H1 (cell line): ENCODE measurements at regions not wholly inside any gene's neighbourhood (a gene's known extent, or its start where the extent isn't known, plus 50 kb on each side); places are given as distances from the start of the nearest gene placed in this dataset.

Source experiments
- CTCF ChIA-PET: fragments of 300-600 bp; sonication (Branson Sonifier 250); formaldehyde crosslinking; loops from one replicate; lab custom pipeline; 2021; ENCODE audit not compliant: partially characterized antibody; lab: Charles Lee
- POLR2A ChIA-PET: fragments of 300-600 bp; sonication (Branson Sonifier 250); formaldehyde crosslinking; loops from one replicate; lab custom pipeline; 2021; ENCODE audit warnings: inconsistent platforms; ENCODE audit not compliant: partially characterized antibody; lab: Charles Lee
- DNase-seq, 2 experiments: peaks; one replicate each; pipeline versions ENCODE4 v3.0.0 to v3.0.0-alpha.2; 2010 to 2022; ENCODE audit warnings: low spot score in 2 of 2, low read depth in 1 of 2, mixed read lengths in 1 of 2
- FAIRE-seq: peaks from 2 replicates; lab custom pipeline; 2011; peaks lifted over from hg19 to GRCh38; lab: Jason Lieb, UNC
- H2AFZ ChIP-seq: 2 replicates; pipeline ENCODE4 v1.8.1; 2012; ENCODE audit warnings: low read length, inconsistent platforms
- H2AK5ac ChIP-seq: 2 replicates; pipeline ENCODE4 v1.6.1; 2013; ENCODE audit warnings: low read depth, low read length
- H2BK120ac ChIP-seq: replicated peaks from 2 replicates; pipeline ENCODE3; 2013; ENCODE audit warnings: low read depth, low read length, inconsistent platforms
- H2BK12ac ChIP-seq: 2 replicates; pipeline ENCODE4 v1.6.1; 2013; ENCODE audit warnings: low read depth, low read length
- H2BK15ac ChIP-seq: 2 replicates; pipeline ENCODE4 v1.6.1; 2013; ENCODE audit warnings: low read length
- H2BK20ac ChIP-seq: 2 replicates; pipeline ENCODE4 v1.6.1; 2013; ENCODE audit warnings: low read length
- H2BK5ac ChIP-seq: 2 replicates; pipeline ENCODE4 v1.6.1; 2013; ENCODE audit warnings: low read depth, low read length
- H3K14ac ChIP-seq: 2 replicates; pipeline ENCODE4 v1.6.1; 2013; ENCODE audit warnings: inconsistent platforms; ENCODE audit not compliant: insufficient read length
- H3K18ac ChIP-seq: 2 replicates; pipeline ENCODE4 v1.6.1; 2013; ENCODE audit warnings: low read length; ENCODE audit errors: extremely low read depth
- H3K23ac ChIP-seq: 2 replicates; pipeline ENCODE4 v1.6.1; 2013; ENCODE audit warnings: inconsistent platforms; ENCODE audit not compliant: insufficient read length
- H3K23me2 ChIP-seq: 2 replicates; pipeline ENCODE4 v1.6.1; 2013; ENCODE audit warnings: low read depth, low read length
- H3K27ac ChIP-seq: 2 replicates; pipeline ENCODE4 v1.6.1; 2011; ENCODE audit warnings: low read depth, low read length, inconsistent platforms
- H3K27me3 ChIP-seq, 4 experiments: replicated peaks in 1 of 4; 1 replicate in 1 of 4; 2 replicates in 3 of 4; pipeline versions ENCODE4 v1.6.1 to v1.8.1; 2011 to 2013; ENCODE audit warnings: low read length in 3 of 4, mild to moderate bottlenecking in 3 of 4, inconsistent platforms in 2 of 4, mixed read lengths in 2 of 4, moderate library complexity in 1 of 4; ENCODE audit not compliant: control insufficient read depth in 3 of 4, insufficient read depth in 3 of 4; ENCODE audit errors: extremely low read depth in 1 of 4
- H3K36me3 ChIP-seq, 4 experiments: 2 replicates each; pipeline versions ENCODE4 v1.6.1 to v1.8.1; 2011 to 2013; ENCODE audit warnings: mild to moderate bottlenecking in 4 of 4, low read length in 3 of 4, moderate library complexity in 2 of 4, control low read depth in 1 of 4, inconsistent platforms in 1 of 4; ENCODE audit not compliant: insufficient read depth in 4 of 4, control insufficient read depth in 2 of 4
- H3K4ac ChIP-seq: replicated peaks from 2 replicates; pipeline ENCODE3; 2013; ENCODE audit warnings: low read length, low read depth, mixed read lengths, inconsistent platforms; ENCODE audit not compliant: insufficient read length
- H3K4me1 ChIP-seq, 4 experiments: replicated peaks in 1 of 4; 1 replicate in 1 of 4; 2 replicates in 3 of 4; pipeline versions ENCODE4 v1.6.1 to v1.8.1; 2011 to 2013; ENCODE audit warnings: low read length in 3 of 4, inconsistent platforms in 2 of 4, mixed read lengths in 1 of 4; ENCODE audit not compliant: insufficient read depth in 4 of 4, control insufficient read depth in 3 of 4
- H3K4me2 ChIP-seq, 2 experiments: 2 replicates each; pipeline versions ENCODE4 v1.6.1 to v1.8.1; 2011 to 2013; ENCODE audit warnings: low read depth in 2 of 2, low read length in 2 of 2, control low read depth in 1 of 2, inconsistent platforms in 1 of 2, mild to moderate bottlenecking in 1 of 2; ENCODE audit not compliant: insufficient read depth in 1 of 2
- H3K4me3 ChIP-seq, 4 experiments: fragments of 200-600, 300-600 bp in 1 of 4; sonication (generic), shearing (Covaris generic), sonication (Bioruptor Twin) in 1 of 4; 2 replicates each; pipeline versions ENCODE4 v1.5.1 to v1.8.1; 2011 to 2016; ENCODE audit warnings: low read length in 4 of 4, low read depth in 3 of 4, control low read depth in 2 of 4, inconsistent platforms in 2 of 4, mild to moderate bottlenecking in 2 of 4, mixed read lengths in 1 of 4, moderate library complexity in 1 of 4; ENCODE audit not compliant: insufficient read depth in 2 of 4; ENCODE audit errors: extremely low read depth in 1 of 4
- H3K56ac ChIP-seq: replicated peaks from 2 replicates; pipeline ENCODE3; 2013; ENCODE audit warnings: low read depth, mild to moderate bottlenecking, mixed read lengths, low read length, inconsistent platforms; ENCODE audit not compliant: insufficient read length
- H3K79me1 ChIP-seq: 2 replicates; pipeline ENCODE4 v1.6.1; 2013; ENCODE audit warnings: low read depth, low read length, control low read depth
- H3K79me2 ChIP-seq, 2 experiments: 2 replicates each; pipeline versions ENCODE4 v1.6.1 to v1.8.1; 2012 to 2013; ENCODE audit warnings: low read length in 2 of 2, mild to moderate bottlenecking in 2 of 2, inconsistent platforms in 1 of 2; ENCODE audit not compliant: insufficient read depth in 2 of 2, control insufficient read depth in 1 of 2
- H3K9ac ChIP-seq, 4 experiments: replicated peaks in 1 of 4; 1 replicate in 1 of 4; 2 replicates in 3 of 4; pipeline versions ENCODE4 v1.6.1 to v1.8.1; 2011 to 2013; ENCODE audit warnings: low read depth in 3 of 4, low read length in 3 of 4, control low read depth in 2 of 4, mild to moderate bottlenecking in 2 of 4, moderate library complexity in 2 of 4, inconsistent platforms in 1 of 4; ENCODE audit errors: extremely low read depth in 1 of 4
- H3K9me3 ChIP-seq, 2 experiments: 2 replicates each; pipeline versions ENCODE4 v1.6.1 to v1.8.1; 2012 to 2013; ENCODE audit warnings: mild to moderate bottlenecking in 2 of 2, moderate library complexity in 2 of 2, control low read depth in 1 of 2, inconsistent platforms in 1 of 2, low read depth in 1 of 2, low read length in 1 of 2, mixed read lengths in 1 of 2; ENCODE audit not compliant: insufficient read depth in 2 of 2
- H4K20me1 ChIP-seq, 2 experiments: replicated peaks in 1 of 2; 2 replicates each; pipeline versions ENCODE3 to v1.8.1; 2011 to 2013; ENCODE audit warnings: inconsistent platforms in 2 of 2, low read length in 2 of 2, mild to moderate bottlenecking in 1 of 2; ENCODE audit not compliant: insufficient read depth in 2 of 2, control insufficient read depth in 1 of 2
- H4K5ac ChIP-seq: 2 replicates; pipeline ENCODE4 v1.6.1; 2013; ENCODE audit warnings: low read length, low read depth, mixed read lengths, inconsistent platforms; ENCODE audit not compliant: insufficient read length
- H4K8ac ChIP-seq: 2 replicates; pipeline ENCODE4 v1.8.0; 2013; ENCODE audit warnings: mild to moderate bottlenecking, moderate library complexity, low read length, inconsistent platforms; ENCODE audit not compliant: insufficient read depth; ENCODE audit errors: extremely low read depth
- H4K91ac ChIP-seq: replicated peaks from 2 replicates; pipeline ENCODE3; 2013; ENCODE audit warnings: low read length, mixed read lengths, inconsistent platforms; ENCODE audit not compliant: insufficient read length
- CHD1 ChIP-seq: IDR thresholded peaks from 2 replicates; pipeline ENCODE4 v1.6.1; 2012; ENCODE audit warnings: low read depth, low read length, improper control_type of control experiment
- RBBP5 ChIP-seq: IDR thresholded peaks from 2 replicates; pipeline ENCODE4 v1.7.1; 2012; ENCODE audit warnings: low read depth, mild to moderate bottlenecking, inconsistent platforms, low read length, moderate library complexity, borderline replicate concordance
- WGBS, 2 experiments: shearing (Covaris generic) in 1 of 2; methylation state at CpG; one replicate each; pipeline versions ENCODE4 v1.1.6 to v1.1.7; 2013 to 2015; ENCODE audit warnings: low lambda C conversion rate in 2 of 2, mixed read lengths in 2 of 2, inconsistent platforms in 1 of 2, low coverage in 1 of 2, missing lambda C conversion rate in 1 of 2; ENCODE audit not compliant: insufficient replicate concordance in 2 of 2, insufficient coverage in 1 of 2, insufficient read length in 1 of 2; ENCODE audit errors: extremely low coverage in 1 of 2, missing lambda C conversion rate in 1 of 2; 5-methylcytosine and 5-hydroxymethylcytosine counted together

- H3K4me1 ChIP-seq: peaks cover 0 to 2% (median 0%) of the 10 kb centered on the region in 4 experiments; a peak in 1 of 7 replicates
- H4K91ac ChIP-seq: no peak overlapping the region
- H3K79me1 ChIP-seq: no peaks in the 10 kb centered on the region
- no peaks in the 10 kb centered on the region for H3K79me2 ChIP-seq
- no peak overlapping the region for H3K4ac ChIP-seq
- ChIA-PET CTCF (no interaction called here), POLR2A (no interaction called here)
- no peaks in the 10 kb centered on the region for H3K27me3 ChIP-seq
- H4K5ac ChIP-seq: no peak overlapping the region
- H3K56ac ChIP-seq: no peak overlapping the region
- no peak overlapping the region for H4K8ac ChIP-seq
- H4K20me1 ChIP-seq: no peaks in the 10 kb centered on the region
- H3K18ac ChIP-seq: no peak overlapping the region
- H3K14ac ChIP-seq: no peak overlapping the region
- no peak overlapping the region for H2BK5ac ChIP-seq
- H3K4me3 ChIP-seq: no peak overlapping the region
- H2AK5ac ChIP-seq: no peak overlapping the region
- DNase-seq (no peak), FAIRE-seq (no peak)
- H2BK15ac ChIP-seq: no peak overlapping the region
- H2BK120ac ChIP-seq: no peak overlapping the region
- H2AFZ ChIP-seq: no peak overlapping the region
- no peak overlapping the region for H3K4me2 ChIP-seq
- H3K36me3 ChIP-seq: no peaks in the 10 kb centered on the region; a peak in 1 of 8 replicates
- H2BK12ac ChIP-seq: no peak overlapping the region
- H2BK20ac ChIP-seq: no peak overlapping the region
- no peak overlapping the region for H3K23ac ChIP-seq
- H3K23me2 ChIP-seq: no peaks in the 10 kb centered on the region
- no peak overlapping the region for H3K9ac ChIP-seq
- WGBS, 2 experiments: 86% methylated on average over 4 of the region's 4 CpGs; no CpG with 5 or more reads in 1 of the 2 experiments
- no peaks in the 10 kb centered on the region for H3K9me3 ChIP-seq
- H3K27ac ChIP-seq: no peak overlapping the region
- TF ChIP-seq RBBP5: no peak
- TF ChIP-seq CHD1: no peak
These were observed 95.0 kb upstream of the DPT start for GRCh38 chr1:168823988-168824387.
